ENCODE measurements at regions not wholly inside any gene's neighbourhood (a gene's known extent, or its start where the extent isn't known, plus 50 kb on each side); places are given as distances from the start of the nearest gene placed in this dataset.
"Not testable (repeated sequence)": the region's sequence is repeated elsewhere in the genome, so short reads cannot be mapped to it uniquely, and the experiment has no call there.

- FAIRE-seq = no peak
These were observed 53.3 kb downstream of the TANC2 start for GRCh38 chr17:63019138-63019873.

GRCh38 chr17:63022567-63022966 lies 56.5 kb downstream of the TANC2 start:
- no peak for FAIRE-seq

- no peak for FAIRE-seq
These were observed 57.0 kb downstream of the TANC2 start for GRCh38 chr17:63023049-63023448.

- no peak for FAIRE-seq
These were observed 58.2 kb downstream of the TANC2 start for GRCh38 chr17:63024201-63024600.

GRCh38 chr17:63024716-63025115 lies 58.7 kb downstream of the TANC2 start:
- FAIRE-seq = no peak

- not testable (repeated sequence) for FAIRE-seq
These were observed 59.6 kb downstream of the TANC2 start for GRCh38 chr17:63025637-63026036.

- no peak for FAIRE-seq
These were observed 63.5 kb downstream of the TANC2 start for GRCh38 chr17:63029541-63029940.

- no peak for FAIRE-seq
These were observed 66.1 kb downstream of the TANC2 start for GRCh38 chr17:63032142-63032541.

- FAIRE-seq = no peak
These were observed 67.1 kb downstream of the TANC2 start for GRCh38 chr17:63033142-63033541.

- FAIRE-seq = no peak
These were observed 69.2 kb downstream of the TANC2 start for GRCh38 chr17:63035271-63035670.

- no peak for FAIRE-seq
These were observed 69.7 kb downstream of the TANC2 start for GRCh38 chr17:63035695-63036094.

GRCh38 chr17:63039342-63039741 lies 73.3 kb downstream of the TANC2 start:
- FAIRE-seq = no peak

GRCh38 chr17:63039899-63040602 lies 74.0 kb downstream of the TANC2 start:
- no peak for FAIRE-seq

- no peak for FAIRE-seq
These were observed 74.8 kb downstream of the TANC2 start for GRCh38 chr17:63040816-63041215.

GRCh38 chr17:63041251-63041650 lies 75.2 kb downstream of the TANC2 start:
- FAIRE-seq = no peak

GRCh38 chr17:63041722-63042121 lies 75.7 kb downstream of the TANC2 start:
- FAIRE-seq = no peak

- FAIRE-seq = peak; percentile 28
These were observed 76.3 kb downstream of the TANC2 start for GRCh38 chr17:63042256-63042812.

- not testable (repeated sequence) for FAIRE-seq
These were observed 91.5 kb downstream of the TANC2 start for GRCh38 chr17:63057560-63057959.

GRCh38 chr17:63066158-63066813 lies 100.3 kb downstream of the TANC2 start:
- no peak for FAIRE-seq

GRCh38 chr17:63069245-63069644 lies 103.2 kb downstream of the TANC2 start:
- FAIRE-seq = no peak

- no peak for FAIRE-seq
These were observed 104.0 kb downstream of the TANC2 start for GRCh38 chr17:63070031-63070430.

- FAIRE-seq = no peak
These were observed 105.8 kb downstream of the TANC2 start for GRCh38 chr17:63071797-63072196.

- no peak for FAIRE-seq
These were observed 109.9 kb downstream of the TANC2 start for GRCh38 chr17:63075969-63076368.

- no peak for FAIRE-seq
These were observed 112.7 kb downstream of the TANC2 start for GRCh38 chr17:63078707-63079106.
